Neural crest cell (in vitro differentiated cells): ENCODE measurements at regions not wholly inside any gene's neighbourhood (a gene's known extent, or its start where the extent isn't known, plus 50 kb on each side); places are given as distances from the start of the nearest gene placed in this dataset.

Experiments
- DNase-seq: peaks from one replicate; pipeline ENCODE4 v3.0.0; 2021; ENCODE audit warnings: low read depth, mixed read lengths, low spot score
- H3K27ac Mint-ChIP-seq: one replicate; pipeline ENCODE4 v1.8.0; 2021; ENCODE audit warnings: mild to moderate bottlenecking, mixed read lengths; ENCODE audit not compliant: unreplicated experiment
- H3K27me3 Mint-ChIP-seq: 2 replicates; pipeline ENCODE4 v1.8.0; 2021; ENCODE audit warnings: low read depth, mild to moderate bottlenecking, mixed read lengths
- H3K36me3 Mint-ChIP-seq: 2 replicates; pipeline ENCODE4 v1.8.0; 2021; ENCODE audit warnings: low read depth, mild to moderate bottlenecking, mixed read lengths
- H3K4me1 Mint-ChIP-seq: 2 replicates; pipeline ENCODE4 v1.8.0; 2021; ENCODE audit warnings: mixed read lengths
- H3K4me3 Mint-ChIP-seq: one replicate; pipeline ENCODE4 v1.8.0; 2021; ENCODE audit warnings: mild to moderate bottlenecking, mixed read lengths
- H3K9me3 Mint-ChIP-seq: 2 replicates; pipeline ENCODE4 v1.8.0; 2021; ENCODE audit warnings: mixed read lengths
- CTCF ChIP-seq: fragments of 200-600 bp; sonication (generic); conservative IDR thresholded peaks from 2 replicates; pipeline ENCODE4 v1.5.0; 2021; ENCODE audit warnings: antibody characterized with exemption, mild to moderate bottlenecking

- no peak for TF ChIP-seq CTCF
- Mint-ChIP-seq H3K27ac (no peak overlapping the region), H3K27me3 (no peaks in the 10 kb centered on the region)
Observed at GRCh38 chr5:171639205-171639621, 146.4 kb upstream of the SMIM23 start.

GRCh38 chr5:171639966-171640365 is 145.7 kb upstream of the SMIM23 start:
- no peaks in the 10 kb centered on the region for H3K27me3 Mint-ChIP-seq
- H3K36me3 Mint-ChIP-seq: no peaks in the 10 kb centered on the region

More at GRCh38 chr5:171639205-171639621, 146.4 kb upstream of the SMIM23 start:
- no peak for DNase-seq
- Mint-ChIP-seq H3K36me3 (no peaks in the 10 kb centered on the region), H3K4me3 (no peak overlapping the region), H3K4me1 (peaks cover 22% of the 10 kb centered on the region), H3K9me3 (no peaks in the 10 kb centered on the region)

GRCh38 chr5:171640480-171640879 is 145.1 kb upstream of the SMIM23 start:
- Mint-ChIP-seq H3K4me1 (peaks cover 30% of the 10 kb centered on the region), H3K36me3 (no peaks in the 10 kb centered on the region), H3K4me3 (no peak overlapping the region), H3K27me3 (no peaks in the 10 kb centered on the region), H3K27ac (no peak overlapping the region), H3K9me3 (no peaks in the 10 kb centered on the region)
- DNase-seq: no peak
- no peak for TF ChIP-seq CTCF

More at GRCh38 chr5:171639966-171640365, 145.7 kb upstream of the SMIM23 start:
- Mint-ChIP-seq H3K27ac (no peak overlapping the region), H3K9me3 (no peaks in the 10 kb centered on the region), H3K4me1 (peaks cover 26% of the 10 kb centered on the region), H3K4me3 (no peak overlapping the region)
- DNase-seq: no peak
- no peak for TF ChIP-seq CTCF

- no peak overlapping the region for H3K27ac Mint-ChIP-seq
- TF ChIP-seq CTCF: no peak
- H3K4me3 Mint-ChIP-seq: no peak overlapping the region
- no peak for DNase-seq
- H3K27me3 Mint-ChIP-seq: no peaks in the 10 kb centered on the region
- no peaks in the 10 kb centered on the region for H3K9me3 Mint-ChIP-seq
- H3K36me3 Mint-ChIP-seq: no peaks in the 10 kb centered on the region
- peaks cover 43% of the 10 kb centered on the region for H3K4me1 Mint-ChIP-seq
Observed at GRCh38 chr5:171641891-171642290, 143.7 kb upstream of the SMIM23 start.

- H3K4me1 Mint-ChIP-seq: peaks cover 49% of the 10 kb centered on the region
- H3K9me3 Mint-ChIP-seq: no peaks in the 10 kb centered on the region
- no peaks in the 10 kb centered on the region for H3K27me3 Mint-ChIP-seq
- no peak overlapping the region for H3K4me3 Mint-ChIP-seq
- no peaks in the 10 kb centered on the region for H3K36me3 Mint-ChIP-seq
- no peak for TF ChIP-seq CTCF
- DNase-seq: no peak
- H3K27ac Mint-ChIP-seq: no peak overlapping the region
Observed at GRCh38 chr5:171642894-171643293, 142.7 kb upstream of the SMIM23 start.

- no peak for DNase-seq
- H3K9me3 Mint-ChIP-seq: no peaks in the 10 kb centered on the region
- no peak overlapping the region for H3K27ac Mint-ChIP-seq
- no peaks in the 10 kb centered on the region for H3K27me3 Mint-ChIP-seq
- TF ChIP-seq CTCF: no peak
- no peak overlapping the region for H3K4me3 Mint-ChIP-seq
- peaks cover 57% of the 10 kb centered on the region for H3K4me1 Mint-ChIP-seq
- H3K36me3 Mint-ChIP-seq: no peaks in the 10 kb centered on the region
Observed at GRCh38 chr5:171644536-171644935, 141.1 kb upstream of the SMIM23 start.
